Amygdala (tissue), 56 donors: ENCODE measurements at regions not wholly inside any gene's neighbourhood (a gene's known extent, or its start where the extent isn't known, plus 50 kb on each side); places are given as distances from the start of the nearest gene placed in this dataset.

Experiments used
- DNase-seq, 56 donors: peaks; one replicate each; lab custom pipeline; 2025; lab: John Stamatoyannopoulos, UW

- no peak for DNase-seq
Observed at GRCh38 chr10:90171014-90171722, 469.8 kb downstream of the KIF20B start.

- DNase-seq, result no peak
Observed at GRCh38 chr10:90174531-90174930, 473.1 kb downstream of the KIF20B start.

- no peak for DNase-seq
Observed at GRCh38 chr10:90175161-90175681, 473.8 kb downstream of the KIF20B start.

- no peak for DNase-seq
Observed at GRCh38 chr10:90179696-90180407, 478.5 kb downstream of the KIF20B start.

- no peak for DNase-seq
Observed at GRCh38 chr10:90180886-90181691, 479.7 kb downstream of the KIF20B start.

- DNase-seq, result no peak
Observed at GRCh38 chr10:90192825-90193224, 491.4 kb downstream of the KIF20B start.

- no peak for DNase-seq
Observed at GRCh38 chr10:90193240-90193985, 492.0 kb downstream of the KIF20B start.

GRCh38 chr10:90195288-90195840 lies 494.0 kb downstream of the KIF20B start:
- no peak for DNase-seq

GRCh38 chr10:90197766-90198165 lies 496.4 kb downstream of the KIF20B start:
- DNase-seq, result no peak

- DNase-seq, result no peak
Observed at GRCh38 chr10:90199093-90199492, 497.7 kb downstream of the KIF20B start.

GRCh38 chr10:90199513-90199912 lies 498.1 kb downstream of the KIF20B start:
- no peak for DNase-seq

- DNase-seq, result no peak
Observed at GRCh38 chr10:90204131-90204955, 503.0 kb downstream of the KIF20B start.

GRCh38 chr10:90204956-90205314 lies 503.5 kb downstream of the KIF20B start:
- no peak for DNase-seq

GRCh38 chr10:90205340-90205739 lies 503.9 kb downstream of the KIF20B start:
- DNase-seq, result no peak

GRCh38 chr10:90213346-90213745 lies 512.0 kb downstream of the KIF20B start:
- DNase-seq, result no peak

- DNase-seq, result no peak
Observed at GRCh38 chr10:90218846-90219245, 517.5 kb downstream of the KIF20B start.

- DNase-seq, result no peak
Observed at GRCh38 chr10:90222372-90222771, 521.0 kb downstream of the KIF20B start.

- DNase-seq, result no peak
Observed at GRCh38 chr10:90222939-90223338, 521.5 kb downstream of the KIF20B start.
